HepG2 (cell line): ENCODE measurements at regions not wholly inside any gene's neighbourhood (a gene's known extent, or its start where the extent isn't known, plus 50 kb on each side); places are given as distances from the start of the nearest gene placed in this dataset.

Experiments
- ATAC-seq: fragments of 200-7000 bp; cut with Tn5 transposase; 3 replicates; pipeline ENCODE4 v1.9.1; 2020; ENCODE audit warnings: mild to moderate bottlenecking, moderate library complexity
- BruUV-seq: library from RNA; stranded (reverse); fragments of 400-500 nt; replicated peaks from 2 replicates; lab custom pipeline; 2021; lab: Mats Ljungman, UMichigan
- CTCF ChIA-PET: fragments of 300-600 bp; formaldehyde crosslinking; extraction: SDS; loops from one replicate; lab custom pipeline; 2021; ENCODE audit warnings: low total read pairs, inconsistent platforms, low intra/inter-chr PET ratio; lab: Yijun Ruan, JAX
- POLR2A ChIA-PET: fragments of 350-600 bp; sonication (Branson Sonifier 250); formaldehyde crosslinking; loops from one replicate; lab custom pipeline; 2020; ENCODE audit warnings: antibody characterized with exemption, inconsistent platforms; lab: Yijun Ruan, JAX
- DNase-seq: peaks from one replicate; pipeline ENCODE4 v3.0.0-alpha.2; 2015; ENCODE audit warnings: low spot score
- FAIRE-seq: peaks from 3 replicates; lab custom pipeline; 2011; peaks lifted over from hg19 to GRCh38; lab: Jason Lieb, UNC
- H2AFZ ChIP-seq: one replicate; pipeline ENCODE4 v1.6.1; 2011; ENCODE audit warnings: low read length, inconsistent platforms
- H3K27ac ChIP-seq: fragments of 300-600 bp; 3 replicates; pipeline ENCODE4 v1.8.0; 2011; ENCODE audit warnings: mixed run types, mild to moderate bottlenecking, mixed read lengths, low read length, inconsistent platforms; ENCODE audit not compliant: insufficient read depth; ENCODE audit errors: extremely low read length
- H3K27me3 ChIP-seq, 2 experiments: fragments of 200-600 bp in 1 of 2; 2 replicates in 1 of 2; 3 replicates in 1 of 2; pipeline versions ENCODE4 v1.6.0 to v1.8.0; 2011; ENCODE audit warnings: low read length in 2 of 2, mild to moderate bottlenecking in 2 of 2, moderate library complexity in 2 of 2, inconsistent platforms in 1 of 2; ENCODE audit not compliant: insufficient read depth in 2 of 2, control insufficient read depth in 1 of 2
- H3K36me3 ChIP-seq, 2 experiments: fragments of 200-600 bp in 1 of 2; replicated peaks in 1 of 2; 2 replicates in 1 of 2; 3 replicates in 1 of 2; pipeline versions ENCODE4 v1.5.1 to v1.8.0; 2011; ENCODE audit warnings: low read length in 2 of 2, inconsistent platforms in 1 of 2; ENCODE audit not compliant: insufficient read depth in 2 of 2, control insufficient read depth in 1 of 2
- H3K4me1 ChIP-seq: 2 replicates; pipeline ENCODE4 v1.5.1; 2012; ENCODE audit warnings: low read length, inconsistent platforms; ENCODE audit not compliant: insufficient read depth
- H3K4me2 ChIP-seq: 2 replicates; pipeline ENCODE4 v1.6.0; 2011; ENCODE audit warnings: low read depth, low read length, inconsistent platforms
- H3K4me3 ChIP-seq, 3 experiments: fragments of 200-600 bp in 1 of 3; sonication (generic), shearing (Covaris generic) in 1 of 3; replicated peaks in 1 of 3; 2 replicates each; pipeline ENCODE4 v1.5.1; 2011 to 2016; ENCODE audit warnings: low read length in 3 of 3, inconsistent platforms in 2 of 3, low read depth in 2 of 3, mild to moderate bottlenecking in 2 of 3, control low read depth in 1 of 3, mixed read lengths in 1 of 3; ENCODE audit not compliant: insufficient read depth in 1 of 3
- H3K79me2 ChIP-seq: one replicate; pipeline ENCODE4 v1.6.1; 2011; ENCODE audit warnings: low read length, inconsistent platforms; ENCODE audit not compliant: insufficient read depth
- H3K9ac ChIP-seq: 2 replicates; pipeline ENCODE4 v1.6.0; 2011; ENCODE audit warnings: mild to moderate bottlenecking, low read depth, low read length, inconsistent platforms; ENCODE audit not compliant: insufficient read depth
- H3K9me3 ChIP-seq: 2 replicates; pipeline ENCODE4 v1.5.1; 2012; ENCODE audit warnings: mild to moderate bottlenecking, low read length
- H4K20me1 ChIP-seq: 2 replicates; pipeline ENCODE4 v1.6.0; 2011; ENCODE audit warnings: inconsistent platforms, mild to moderate bottlenecking, low read length, moderate library complexity; ENCODE audit not compliant: insufficient read depth
- ATRX ChIP-seq: sonication (generic); formaldehyde crosslinking; IDR thresholded peaks from 2 replicates; pipeline ENCODE4 v1.4.0; 2020; ENCODE audit warnings: missing genetic modification reagents, borderline replicate concordance
- CAMTA2 ChIP-seq: sonication (generic); formaldehyde crosslinking; IDR thresholded peaks from 2 replicates; pipeline ENCODE4 v1.4.0; 2020; ENCODE audit warnings: mild to moderate bottlenecking, missing genetic modification reagents, borderline replicate concordance
- DPF2 ChIP-seq: sonication (generic); formaldehyde crosslinking; IDR thresholded peaks from 2 replicates; pipeline ENCODE4 v1.4.0; 2020; ENCODE audit warnings: mild to moderate bottlenecking, low read depth, missing genetic modification reagents, borderline replicate concordance
- FLYWCH1 ChIP-seq: sonication (generic); formaldehyde crosslinking; IDR thresholded peaks from 2 replicates; pipeline ENCODE4 v1.8.1; 2023; ENCODE audit warnings: mild to moderate bottlenecking, missing genetic modification reagents
- HDAC2 ChIP-seq: sonication (generic); formaldehyde crosslinking; IDR thresholded peaks from 2 replicates; pipeline ENCODE4 v1.4.0; 2020; ENCODE audit warnings: missing genetic modification reagents
- NFIB ChIP-seq: sonication (generic); formaldehyde crosslinking; IDR thresholded peaks from 2 replicates; pipeline ENCODE4 v1.9.0; 2021; ENCODE audit warnings: missing genetic modification reagents, mild to moderate bottlenecking, borderline replicate concordance
- NPAS2 ChIP-seq: sonication (generic); formaldehyde crosslinking; IDR thresholded peaks from 2 replicates; pipeline ENCODE4 v1.8.0; 2022; ENCODE audit warnings: mild to moderate bottlenecking, missing genetic modification reagents, borderline replicate concordance
- RCOR2 ChIP-seq: IDR thresholded peaks from 2 replicates; pipeline ENCODE4 v1.6.1; 2016; ENCODE audit warnings: missing biosample characterization, missing genetic modification reagents
- RFXAP ChIP-seq: sonication (generic); formaldehyde crosslinking; IDR thresholded peaks from 2 replicates; pipeline ENCODE4 v1.4.0; 2020; ENCODE audit warnings: missing genetic modification reagents, borderline replicate concordance
- SCMH1 ChIP-seq: sonication (generic); formaldehyde crosslinking; IDR thresholded peaks from 2 replicates; pipeline ENCODE4 v1.9.0; 2021; ENCODE audit warnings: missing genetic modification reagents, mild to moderate bottlenecking, borderline replicate concordance
- ZFAT ChIP-seq: sonication (generic); formaldehyde crosslinking; conservative IDR thresholded peaks from 2 replicates; pipeline ENCODE4 v1.8.1; 2023; ENCODE audit warnings: missing genetic modification reagents, inconsistent platforms
- ZNF275 ChIP-seq: sonication (generic); formaldehyde crosslinking; IDR thresholded peaks from 2 replicates; pipeline ENCODE4 v1.8.0; 2022; ENCODE audit warnings: missing genetic modification reagents, mild to moderate bottlenecking, inconsistent platforms, borderline replicate concordance
- ZNF282 ChIP-seq: fragments of 450-650 bp; IDR thresholded peaks from 2 replicates; pipeline ENCODE4 v1.6.1; 2018; ENCODE audit not compliant: partially characterized antibody
- ZNF317 ChIP-seq: sonication (generic); formaldehyde crosslinking; IDR thresholded peaks from 2 replicates; pipeline ENCODE4 v1.5.0; 2020; ENCODE audit warnings: mild to moderate bottlenecking, missing genetic modification reagents
- ZNF34 ChIP-seq: sonication (generic); formaldehyde crosslinking; IDR thresholded peaks from 2 replicates; pipeline ENCODE4 v1.4.0; 2020; ENCODE audit warnings: mild to moderate bottlenecking, missing genetic modification reagents, borderline replicate concordance
- ZNF709 ChIP-seq: sonication (generic); formaldehyde crosslinking; IDR thresholded peaks from 2 replicates; pipeline ENCODE4 v1.5.0; 2020; ENCODE audit warnings: mild to moderate bottlenecking, missing genetic modification reagents
- ZNF841 ChIP-seq: sonication (generic); formaldehyde crosslinking; IDR thresholded peaks from 2 replicates; pipeline ENCODE4 v1.8.1; 2023; ENCODE audit warnings: missing genetic modification reagents, borderline replicate concordance
- WGBS: methylation state at CpG from one replicate; pipeline ENCODE4 v1.1.6; 2017; ENCODE audit warnings: low lambda C conversion rate; 5-methylcytosine and 5-hydroxymethylcytosine counted together
- in situ Hi-C: cut with HindIII; loops from 2 replicates; pipeline ENCODE4 v1.10.0; 2017; ENCODE audit warnings: low pct_unique_long_range_greater_than_20kb; ENCODE audit not compliant: extremely low pct_ligation_motif_present
- intact Hi-C: fragments of 100-400 bp; cut with micrococcal nuclease; formaldehyde crosslinking; loops from one replicate; pipeline ENCODE4 v1.10.0; 2022; ENCODE audit not compliant: unreplicated experiment
- TF ChIP-seq, protein P1 (sequence below): sonication (generic); formaldehyde crosslinking; IDR thresholded peaks from 2 replicates; pipeline ENCODE4 v1.5.1; 2020; ENCODE audit warnings: mild to moderate bottlenecking, missing genetic modification reagents, borderline replicate concordance
- TF ChIP-seq, protein P2 (sequence below): sonication (generic); formaldehyde crosslinking; IDR thresholded peaks from 2 replicates; pipeline ENCODE4 v1.4.0; 2020; ENCODE audit warnings: missing genetic modification reagents, borderline replicate concordance

- Histone ChIP-seq H3K9ac (no peak overlapping the region), H3K79me2 (no peaks in the 10 kb centered on the region), H3K4me1 (peaks cover 7% of the 10 kb centered on the region; the same call in 1 of the 2 replicates), H2AFZ (no peak overlapping the region), H3K4me3 (no peak overlapping the region), H4K20me1 (no peaks in the 10 kb centered on the region), H3K4me2 (no peak overlapping the region), H3K36me3 (no peaks in the 10 kb centered on the region), H3K9me3 (no peaks in the 10 kb centered on the region), H3K27me3 (peaks cover 2 to 36% of the 10 kb centered on the region in 2 experiments; a peak in 4 of 5 replicates), H3K27ac (no peak overlapping the region)
- ATAC-seq = no peak
- in situ Hi-C loops (no loop called here), intact Hi-C loops (no loop called here)
- 44% methylated on average over 3 of the region's 4 CpGs for WGBS
- no TSS peak for BruUV-seq
- no peak for DNase-seq
- no peak for TF ChIP-seq ZFAT (CRISPR knock-in tag)
- no peak for TF ChIP-seq ZNF275 (CRISPR knock-in tag)
- no peak for TF ChIP-seq FLYWCH1 (CRISPR knock-in tag)
- TF ChIP-seq CAMTA2 (CRISPR knock-in tag) = no peak
- no peak for TF ChIP-seq HDAC2 (CRISPR knock-in tag)
- TF ChIP-seq RCOR2 = no peak
- TF ChIP-seq, protein P1, sequence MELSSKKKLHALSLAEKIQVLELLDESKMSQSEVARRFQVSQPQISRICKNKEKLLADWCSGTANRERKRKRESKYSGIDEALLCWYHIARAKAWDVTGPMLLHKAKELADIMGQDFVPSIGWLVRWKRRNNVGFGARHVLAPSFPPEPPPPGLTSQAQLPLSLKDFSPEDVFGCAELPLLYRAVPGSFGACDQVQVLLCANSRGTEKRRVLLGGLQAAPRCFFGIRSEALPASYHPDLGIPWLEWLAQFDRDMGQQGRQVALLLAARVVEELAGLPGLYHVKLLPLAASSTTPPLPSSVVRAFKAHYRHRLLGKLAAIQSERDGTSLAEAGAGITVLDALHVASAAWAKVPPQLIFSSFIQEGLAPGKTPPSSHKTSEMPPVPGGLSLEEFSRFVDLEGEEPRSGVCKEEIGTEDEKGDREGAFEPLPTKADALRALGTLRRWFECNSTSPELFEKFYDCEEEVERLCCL (CRISPR knock-in tag) = no peak
- no peak for TF ChIP-seq SCMH1 (CRISPR knock-in tag)
- no peak for TF ChIP-seq ZNF282
- TF ChIP-seq NPAS2 (CRISPR knock-in tag) = no peak
- no peak for TF ChIP-seq RFXAP (CRISPR knock-in tag)
- TF ChIP-seq ZNF317 (CRISPR knock-in tag) = no peak
- TF ChIP-seq ZNF709 (CRISPR knock-in tag) = no peak
- TF ChIP-seq ZNF34 = no peak
- TF ChIP-seq, protein P2, sequence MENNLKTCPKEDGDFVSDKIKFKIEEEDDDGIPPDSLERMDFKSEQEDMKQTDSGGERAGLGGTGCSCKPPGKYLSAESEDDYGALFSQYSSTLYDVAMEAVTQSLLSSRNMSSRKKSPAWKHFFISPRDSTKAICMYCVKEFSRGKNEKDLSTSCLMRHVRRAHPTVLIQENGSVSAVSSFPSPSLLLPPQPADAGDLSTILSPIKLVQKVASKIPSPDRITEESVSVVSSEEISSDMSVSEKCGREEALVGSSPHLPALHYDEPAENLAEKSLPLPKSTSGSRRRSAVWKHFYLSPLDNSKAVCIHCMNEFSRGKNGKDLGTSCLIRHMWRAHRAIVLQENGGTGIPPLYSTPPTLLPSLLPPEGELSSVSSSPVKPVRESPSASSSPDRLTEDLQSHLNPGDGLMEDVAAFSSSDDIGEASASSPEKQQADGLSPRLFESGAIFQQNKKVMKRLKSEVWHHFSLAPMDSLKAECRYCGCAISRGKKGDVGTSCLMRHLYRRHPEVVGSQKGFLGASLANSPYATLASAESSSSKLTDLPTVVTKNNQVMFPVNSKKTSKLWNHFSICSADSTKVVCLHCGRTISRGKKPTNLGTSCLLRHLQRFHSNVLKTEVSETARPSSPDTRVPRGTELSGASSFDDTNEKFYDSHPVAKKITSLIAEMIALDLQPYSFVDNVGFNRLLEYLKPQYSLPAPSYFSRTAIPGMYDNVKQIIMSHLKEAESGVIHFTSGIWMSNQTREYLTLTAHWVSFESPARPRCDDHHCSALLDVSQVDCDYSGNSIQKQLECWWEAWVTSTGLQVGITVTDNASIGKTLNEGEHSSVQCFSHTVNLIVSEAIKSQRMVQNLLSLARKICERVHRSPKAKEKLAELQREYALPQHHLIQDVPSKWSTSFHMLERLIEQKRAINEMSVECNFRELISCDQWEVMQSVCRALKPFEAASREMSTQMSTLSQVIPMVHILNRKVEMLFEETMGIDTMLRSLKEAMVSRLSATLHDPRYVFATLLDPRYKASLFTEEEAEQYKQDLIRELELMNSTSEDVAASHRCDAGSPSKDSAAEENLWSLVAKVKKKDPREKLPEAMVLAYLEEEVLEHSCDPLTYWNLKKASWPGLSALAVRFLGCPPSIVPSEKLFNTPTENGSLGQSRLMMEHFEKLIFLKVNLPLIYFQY (CRISPR knock-in tag) = no peak
- no peak for TF ChIP-seq ZNF841 (CRISPR knock-in tag)
- no peak for TF ChIP-seq DPF2 (CRISPR knock-in tag)
- TF ChIP-seq NFIB (CRISPR knock-in tag) = no peak
- no peak for TF ChIP-seq ATRX
- POLR2A ChIA-PET = no interaction called here
- CTCF ChIA-PET = no interaction called here
- no peak for FAIRE-seq
Measured at GRCh38 chr2:9722451-9722850, 91.7 kb upstream of the YWHAQ start.
